Activated T-cell treated with anti-CD3 and anti-CD28 coated beads, Interleukin-2, amount 50 U/mL, for 24 hours (primary cell): ENCODE measurements at regions not wholly inside any gene's neighbourhood (a gene's known extent, or its start where the extent isn't known, plus 50 kb on each side); places are given as distances from the start of the nearest gene placed in this dataset.
"Not testable (repeated sequence)": the region's sequence is repeated elsewhere in the genome, so short reads cannot be mapped to it uniquely, and the experiment has no call there.

Experiments
- DNase-seq: peaks from one replicate; pipeline ENCODE4 v3.0.0-alpha.2; 2020
- H3K27ac Mint-ChIP-seq: 2 replicates; pipeline ENCODE4 v1.8.0; 2020; ENCODE audit warnings: mild to moderate bottlenecking, mixed read lengths
- H3K27me3 Mint-ChIP-seq: 2 replicates; pipeline ENCODE4 v1.8.0; 2020; ENCODE audit warnings: mixed read lengths
- H3K36me3 Mint-ChIP-seq: 2 replicates; pipeline ENCODE4 v1.8.0; 2020; ENCODE audit warnings: low read depth, mixed read lengths
- H3K4me1 Mint-ChIP-seq: 2 replicates; pipeline ENCODE4 v1.8.0; 2020; ENCODE audit warnings: low read depth, mixed read lengths
- H3K4me3 Mint-ChIP-seq: 2 replicates; pipeline ENCODE4 v1.8.0; 2020; ENCODE audit warnings: mild to moderate bottlenecking, moderate library complexity, mixed read lengths
- H3K9me3 Mint-ChIP-seq: 2 replicates; pipeline ENCODE4 v1.8.0; 2020; ENCODE audit warnings: mixed read lengths

DNA sequence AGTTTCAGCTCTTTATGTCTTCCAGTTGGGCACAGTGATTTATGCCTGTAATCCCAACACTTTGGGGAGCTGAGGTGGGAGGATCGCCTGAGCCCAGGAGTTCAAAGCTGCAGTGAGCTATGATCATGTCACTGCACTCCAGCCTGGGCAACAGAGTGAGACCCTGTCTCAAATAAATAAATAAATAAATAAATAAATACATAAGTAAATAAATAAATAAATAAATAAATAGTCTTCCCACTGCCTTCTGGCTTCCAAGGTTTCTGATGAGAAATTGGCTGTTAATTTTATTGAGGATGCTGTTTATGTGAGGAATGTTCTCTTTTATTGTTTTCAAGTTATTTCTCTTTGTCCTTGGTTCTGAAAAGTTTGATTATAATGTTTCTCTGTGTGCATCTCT, 1507.6 kb upstream of the GOT2 start:
- Mint-ChIP-seq H3K4me1 (no peaks in the 10 kb centered on the region), H3K4me3 (no peak overlapping the region), H3K9me3 (peaks cover 25% of the 10 kb centered on the region), H3K36me3 (no peaks in the 10 kb centered on the region), H3K27ac (no peak overlapping the region), H3K27me3 (no peaks in the 10 kb centered on the region)
- no peak for DNase-seq

DNA sequence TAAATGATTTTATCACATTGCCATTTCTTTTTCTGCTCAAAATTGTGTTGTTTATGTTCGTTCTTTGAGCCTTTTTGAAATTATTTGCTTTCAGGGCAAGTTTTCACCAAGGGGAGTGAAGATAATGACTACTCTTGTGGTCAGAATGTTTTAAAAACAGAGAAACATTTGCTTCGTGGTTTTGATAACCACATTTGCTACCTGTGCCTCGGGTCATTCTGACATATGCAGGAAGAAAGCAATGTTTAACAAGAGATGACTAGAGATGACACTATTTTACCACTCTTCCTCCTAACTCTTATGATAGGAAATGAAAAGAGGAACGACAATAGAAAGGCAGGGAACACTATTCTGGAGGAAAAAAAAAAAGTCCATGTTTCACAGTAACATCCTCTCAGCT, 1496.5 kb upstream of the GOT2 start:
- no peak overlapping the region for H3K27ac Mint-ChIP-seq
- H3K27me3 Mint-ChIP-seq: no peaks in the 10 kb centered on the region
- H3K9me3 Mint-ChIP-seq: peaks cover 28% of the 10 kb centered on the region
- H3K36me3 Mint-ChIP-seq: no peaks in the 10 kb centered on the region
- no peak for DNase-seq
- H3K4me3 Mint-ChIP-seq: no peak overlapping the region
- no peaks in the 10 kb centered on the region for H3K4me1 Mint-ChIP-seq

DNA sequence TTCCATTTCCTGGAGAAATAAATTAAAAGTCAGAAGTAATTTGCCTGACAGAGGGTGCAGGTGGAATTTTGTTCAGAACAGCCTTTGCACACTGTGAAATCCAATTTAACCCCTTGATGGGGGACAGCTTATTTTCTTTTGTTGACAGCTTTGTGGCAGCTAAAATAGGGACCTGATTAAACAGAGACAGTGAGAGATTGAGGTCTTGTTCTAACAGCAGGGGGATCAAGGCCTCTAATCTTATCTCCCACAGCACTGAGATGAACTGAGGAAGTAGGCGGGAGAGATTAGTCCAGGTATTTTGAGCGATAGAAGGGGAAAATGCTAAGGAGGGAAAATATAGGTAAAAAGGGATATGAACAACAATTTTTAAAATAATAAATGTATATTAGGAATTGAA, 1491.4 kb upstream of the GOT2 start:
- no peak for DNase-seq
- no peak overlapping the region for H3K27ac Mint-ChIP-seq
- H3K4me3 Mint-ChIP-seq: no peak overlapping the region
- H3K36me3 Mint-ChIP-seq: no peaks in the 10 kb centered on the region
- H3K9me3 Mint-ChIP-seq: peaks cover 9% of the 10 kb centered on the region
- no peaks in the 10 kb centered on the region for H3K4me1 Mint-ChIP-seq
- no peaks in the 10 kb centered on the region for H3K27me3 Mint-ChIP-seq

DNA sequence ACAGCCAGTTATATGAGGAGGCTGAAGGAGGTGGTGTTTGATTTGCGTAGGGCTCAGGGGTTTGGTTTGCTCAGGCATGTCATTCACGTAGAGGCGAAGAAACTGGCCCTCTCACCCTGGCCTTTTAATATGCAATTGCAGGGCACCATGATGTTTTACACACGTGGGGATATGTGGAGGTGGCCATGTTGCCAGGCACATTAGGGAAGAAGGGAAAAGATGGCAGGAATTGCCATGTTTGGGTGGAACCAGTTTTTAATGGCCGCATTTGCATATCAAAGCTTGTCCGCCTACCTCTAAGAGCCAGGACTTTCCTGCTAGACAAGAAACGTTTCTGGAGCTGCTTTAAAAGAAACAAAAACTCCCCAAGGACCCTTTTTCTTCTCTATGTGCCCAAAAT, 1483.7 kb upstream of the GOT2 start:
- no peak overlapping the region for H3K27ac Mint-ChIP-seq
- no peaks in the 10 kb centered on the region for H3K4me1 Mint-ChIP-seq
- no peak overlapping the region for H3K4me3 Mint-ChIP-seq
- H3K9me3 Mint-ChIP-seq: peaks cover 9% of the 10 kb centered on the region
- no peak for DNase-seq
- no peaks in the 10 kb centered on the region for H3K36me3 Mint-ChIP-seq
- H3K27me3 Mint-ChIP-seq: no peaks in the 10 kb centered on the region

DNA sequence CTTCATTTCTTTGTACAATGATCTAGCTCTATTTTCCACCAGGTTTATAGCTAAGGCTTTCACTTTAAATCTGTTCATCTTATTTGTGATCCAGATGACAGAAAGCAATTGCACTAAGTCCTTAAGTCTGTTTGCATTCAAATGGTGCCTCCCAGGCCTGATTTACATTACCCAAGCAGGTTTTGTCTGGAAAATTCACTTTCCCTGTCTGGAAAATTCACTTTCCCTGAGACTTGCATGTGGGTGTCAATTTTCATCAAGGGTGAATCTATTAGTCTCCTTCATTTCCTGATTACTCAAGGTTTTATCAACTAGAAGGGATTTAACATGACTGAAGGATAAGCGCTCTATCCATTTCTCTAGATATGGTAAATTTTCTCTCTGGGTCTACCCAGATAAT, 1480.2 kb upstream of the GOT2 start:
- Mint-ChIP-seq H3K27ac (no peak overlapping the region), H3K4me1 (no peaks in the 10 kb centered on the region), H3K4me3 (no peak overlapping the region), H3K27me3 (no peaks in the 10 kb centered on the region), H3K9me3 (peaks cover 12% of the 10 kb centered on the region), H3K36me3 (no peaks in the 10 kb centered on the region)
- no peak for DNase-seq

DNA sequence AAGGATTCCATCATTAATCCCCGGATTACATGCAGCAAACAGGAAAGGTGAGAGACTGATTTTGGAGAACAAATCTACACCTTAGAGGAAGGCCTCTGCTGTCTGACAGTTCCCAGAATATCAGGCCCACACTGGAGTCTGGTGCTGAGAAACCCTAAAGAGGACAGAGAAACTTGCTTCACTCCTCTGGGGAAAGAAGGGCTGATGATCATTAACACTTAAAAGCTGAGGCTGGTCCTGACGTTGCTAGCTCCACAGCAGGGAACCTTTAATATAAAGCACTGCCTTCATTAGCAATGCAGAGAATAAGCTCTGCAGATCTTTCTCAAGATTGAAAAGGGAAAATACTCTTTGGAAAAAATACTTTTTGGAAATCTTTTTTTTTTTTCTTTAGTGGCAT, 1472.4 kb upstream of the GOT2 start:
- DNase-seq: no peak

DNA sequence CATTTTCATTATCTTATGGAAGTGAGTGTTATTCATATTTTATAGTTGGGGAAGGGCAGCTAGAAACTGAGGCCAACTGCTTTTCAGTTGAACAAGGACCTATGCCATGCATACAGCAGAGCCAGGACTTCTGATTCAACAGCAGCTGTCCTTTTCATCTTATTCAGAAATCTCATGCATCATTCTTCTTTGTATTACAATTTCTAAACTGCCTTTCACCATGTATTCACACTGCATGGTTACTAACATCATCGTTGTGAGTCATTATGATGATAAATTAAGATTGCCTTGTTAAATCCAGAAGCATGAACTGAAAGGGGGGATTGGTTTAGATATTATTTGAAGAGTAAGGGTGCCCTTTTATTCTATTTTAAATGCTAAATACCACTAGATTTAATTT, 1470.1 kb upstream of the GOT2 start:
- DNase-seq: no peak
- H3K27ac Mint-ChIP-seq: no peak overlapping the region
- H3K4me1 Mint-ChIP-seq: no peaks in the 10 kb centered on the region
- H3K36me3 Mint-ChIP-seq: no peaks in the 10 kb centered on the region
- peaks cover 13% of the 10 kb centered on the region for H3K9me3 Mint-ChIP-seq
- H3K4me3 Mint-ChIP-seq: no peak overlapping the region
- H3K27me3 Mint-ChIP-seq: no peaks in the 10 kb centered on the region

More for the DNA sequence above, 1472.4 kb upstream of the GOT2 start:
- Mint-ChIP-seq H3K9me3 (peaks cover 2% of the 10 kb centered on the region), H3K36me3 (no peaks in the 10 kb centered on the region), H3K4me1 (no peaks in the 10 kb centered on the region), H3K4me3 (no peak overlapping the region), H3K27me3 (no peaks in the 10 kb centered on the region), H3K27ac (no peak overlapping the region)

DNA sequence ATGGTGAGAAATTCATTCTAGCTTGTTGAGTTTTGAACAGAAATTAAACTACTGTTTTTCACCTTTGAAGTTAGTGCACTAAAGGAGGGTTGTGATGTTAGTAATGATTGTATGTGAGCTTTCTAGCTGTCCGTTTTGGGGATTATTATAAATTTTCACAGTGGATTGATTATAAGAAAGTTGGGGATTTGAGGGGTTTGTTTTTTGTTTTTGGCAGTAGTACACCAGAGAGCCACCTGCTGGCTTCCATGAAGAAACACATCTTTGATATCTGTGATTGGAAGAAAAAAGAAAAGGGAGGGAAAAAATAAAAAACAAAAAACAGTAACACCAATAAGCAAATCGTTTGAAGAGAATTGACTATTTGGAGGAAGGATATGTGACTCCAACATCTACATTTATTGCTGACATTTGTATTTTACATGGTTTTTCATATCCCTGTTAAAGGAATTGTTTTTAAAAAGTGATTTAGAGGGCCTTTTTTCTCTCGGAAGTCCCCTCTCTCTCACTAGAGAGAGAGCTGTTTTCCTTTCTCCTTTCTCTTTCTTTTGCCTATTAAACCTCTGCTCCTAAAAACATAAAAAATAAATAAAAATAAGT, 1469.5 kb upstream of the GOT2 start:
- no peak for DNase-seq
- peaks cover 16% of the 10 kb centered on the region for H3K9me3 Mint-ChIP-seq
- H3K36me3 Mint-ChIP-seq: no peaks in the 10 kb centered on the region
- no peaks in the 10 kb centered on the region for H3K27me3 Mint-ChIP-seq
- H3K4me1 Mint-ChIP-seq: no peaks in the 10 kb centered on the region
- no peak overlapping the region for H3K27ac Mint-ChIP-seq
- no peak overlapping the region for H3K4me3 Mint-ChIP-seq

DNA sequence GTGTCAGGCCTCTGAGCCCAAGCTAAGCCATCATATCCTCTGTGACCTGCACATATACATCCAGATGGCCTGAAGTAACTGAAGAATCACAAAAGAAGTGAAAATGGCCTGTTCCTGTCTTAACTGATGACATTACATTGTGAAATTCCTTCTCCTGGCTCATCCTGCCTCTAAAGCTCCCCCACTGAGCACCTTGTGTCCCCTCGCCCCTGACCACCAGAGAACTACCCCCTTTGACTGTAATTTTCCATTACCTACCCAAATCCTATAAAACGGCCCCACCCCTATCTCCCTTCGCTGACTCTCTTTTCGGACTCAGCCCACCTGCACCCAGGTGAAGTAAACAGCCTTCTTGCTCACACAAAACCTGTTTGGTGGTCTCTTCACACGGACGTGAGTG, 1466.6 kb upstream of the GOT2 start:
- peaks cover 22% of the 10 kb centered on the region for H3K9me3 Mint-ChIP-seq
- not testable (repeated sequence) for H3K27me3 Mint-ChIP-seq, H3K4me1 Mint-ChIP-seq, DNase-seq, H3K36me3 Mint-ChIP-seq, H3K27ac Mint-ChIP-seq, H3K4me3 Mint-ChIP-seq

DNA sequence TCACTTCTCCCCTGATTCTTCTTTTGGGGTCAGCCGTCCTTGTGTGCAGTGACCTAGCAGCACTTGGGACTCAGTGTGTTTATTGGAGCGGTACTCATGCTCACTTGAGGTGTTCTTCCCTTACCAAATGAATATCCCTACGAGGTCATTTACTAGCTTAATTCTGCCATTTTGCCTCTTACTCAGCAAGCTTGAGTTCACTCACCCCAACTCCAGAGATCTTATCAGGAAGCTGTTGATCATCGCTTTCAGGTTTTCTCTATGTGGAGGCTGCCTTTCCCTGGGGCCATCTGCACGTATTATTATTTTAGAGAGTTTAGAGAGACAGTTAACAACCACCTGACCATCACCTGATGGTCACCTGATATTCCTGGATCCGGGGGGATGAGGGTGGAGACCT, 1466.0 kb upstream of the GOT2 start:
- H3K27ac Mint-ChIP-seq: no peak overlapping the region
- no peaks in the 10 kb centered on the region for H3K36me3 Mint-ChIP-seq
- H3K4me3 Mint-ChIP-seq: no peak overlapping the region
- H3K27me3 Mint-ChIP-seq: no peaks in the 10 kb centered on the region
- DNase-seq: no peak
- no peaks in the 10 kb centered on the region for H3K4me1 Mint-ChIP-seq
- H3K9me3 Mint-ChIP-seq: peaks cover 22% of the 10 kb centered on the region

DNA sequence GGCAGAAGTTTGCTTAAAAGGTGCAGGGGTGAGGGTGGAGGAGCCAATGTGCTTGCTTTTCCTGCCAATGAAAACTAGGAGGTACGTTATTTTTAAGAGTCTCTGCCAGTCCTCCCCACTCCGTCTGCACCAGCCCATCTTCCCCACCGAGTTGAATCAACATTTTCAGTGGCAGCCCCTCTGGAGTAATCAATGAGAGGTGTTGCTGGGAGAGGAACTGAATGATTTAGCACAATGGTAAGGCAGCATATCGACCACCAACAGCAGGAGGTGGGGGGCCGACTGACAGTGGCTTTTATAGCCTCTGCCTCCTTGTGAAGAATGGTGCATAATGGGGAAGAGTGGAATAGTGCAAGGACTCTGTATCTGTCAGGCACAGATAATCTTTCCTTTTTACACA, 1465.0 kb upstream of the GOT2 start:
- H3K27me3 Mint-ChIP-seq: no peaks in the 10 kb centered on the region
- peaks cover 26% of the 10 kb centered on the region for H3K9me3 Mint-ChIP-seq
- no peak overlapping the region for H3K27ac Mint-ChIP-seq
- H3K4me3 Mint-ChIP-seq: no peak overlapping the region
- no peaks in the 10 kb centered on the region for H3K36me3 Mint-ChIP-seq
- DNase-seq: no peak
- H3K4me1 Mint-ChIP-seq: no peaks in the 10 kb centered on the region

DNA sequence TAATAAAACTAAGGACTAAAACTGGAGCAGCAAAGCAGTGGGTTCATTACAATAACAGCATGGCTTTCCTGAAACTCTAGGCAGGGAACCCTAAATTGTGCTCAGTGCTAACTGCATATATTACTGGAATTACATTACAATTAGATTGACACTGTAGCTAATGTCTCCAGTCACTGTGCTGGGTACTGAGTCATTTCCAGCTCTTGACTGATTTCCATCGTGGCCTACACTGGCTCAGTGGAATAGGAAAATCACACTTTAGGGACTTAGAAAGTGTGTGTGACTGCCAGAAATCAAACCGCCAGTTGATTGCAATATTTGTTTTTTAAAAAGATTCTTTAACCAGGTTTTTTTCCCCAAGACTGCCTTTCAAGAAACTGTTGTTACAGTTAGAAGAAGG, 1447.4 kb upstream of the GOT2 start:
- Mint-ChIP-seq H3K36me3 (no peaks in the 10 kb centered on the region), H3K9me3 (peaks cover 25% of the 10 kb centered on the region), H3K27me3 (no peaks in the 10 kb centered on the region), H3K27ac (no peak overlapping the region), H3K4me1 (no peaks in the 10 kb centered on the region), H3K4me3 (no peak overlapping the region)
- DNase-seq: no peak

DNA sequence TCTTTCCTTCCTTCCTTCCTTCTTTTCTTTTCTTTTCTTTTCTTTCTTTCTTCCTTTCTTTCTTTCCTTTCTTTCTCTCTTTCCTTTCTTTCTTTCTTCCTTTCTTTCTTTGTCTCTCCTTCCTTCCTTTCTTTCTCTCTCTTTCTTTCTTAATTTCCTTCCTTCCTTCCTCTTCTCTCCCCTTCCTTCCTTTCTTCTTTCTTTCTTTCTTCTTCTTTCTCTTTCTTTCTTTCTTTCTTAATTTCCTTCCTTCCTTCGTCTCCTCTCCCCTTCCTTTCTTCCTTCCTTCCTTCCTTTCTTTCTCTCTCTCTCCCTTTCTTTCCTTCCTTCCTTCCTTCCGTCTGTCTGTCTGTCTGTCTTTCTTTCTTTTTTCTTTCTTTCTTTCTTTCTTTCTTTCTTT, 1446.5 kb upstream of the GOT2 start:
- no peak for DNase-seq
- Mint-ChIP-seq H3K4me1 (no peaks in the 10 kb centered on the region), H3K36me3 (no peaks in the 10 kb centered on the region), H3K27me3 (no peaks in the 10 kb centered on the region), H3K4me3 (no peak overlapping the region), H3K9me3 (peaks cover 25% of the 10 kb centered on the region), H3K27ac (no peak overlapping the region)

DNA sequence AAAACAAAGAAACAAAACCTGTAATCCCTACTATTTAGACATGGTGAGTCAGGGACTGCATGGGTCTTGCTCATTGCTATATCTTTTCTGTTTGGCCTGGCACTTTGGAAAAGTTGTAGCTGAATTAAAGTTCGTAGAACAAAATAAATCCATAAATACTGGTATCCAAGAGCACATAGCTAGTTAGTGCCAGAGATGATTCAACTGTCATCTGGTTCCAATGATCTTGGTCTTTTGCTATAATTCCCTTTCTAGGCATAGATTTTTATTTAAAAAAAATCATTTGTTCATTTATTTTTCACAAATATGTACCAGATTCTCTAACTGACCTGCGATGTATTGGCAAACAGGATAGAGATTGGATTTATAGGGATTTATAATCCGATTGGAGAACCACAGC, 1436.1 kb upstream of the GOT2 start:
- Mint-ChIP-seq H3K27ac (no peak overlapping the region), H3K4me3 (no peak overlapping the region), H3K36me3 (no peaks in the 10 kb centered on the region), H3K27me3 (no peaks in the 10 kb centered on the region), H3K9me3 (peaks cover 12% of the 10 kb centered on the region), H3K4me1 (no peaks in the 10 kb centered on the region)
- DNase-seq: no peak

DNA sequence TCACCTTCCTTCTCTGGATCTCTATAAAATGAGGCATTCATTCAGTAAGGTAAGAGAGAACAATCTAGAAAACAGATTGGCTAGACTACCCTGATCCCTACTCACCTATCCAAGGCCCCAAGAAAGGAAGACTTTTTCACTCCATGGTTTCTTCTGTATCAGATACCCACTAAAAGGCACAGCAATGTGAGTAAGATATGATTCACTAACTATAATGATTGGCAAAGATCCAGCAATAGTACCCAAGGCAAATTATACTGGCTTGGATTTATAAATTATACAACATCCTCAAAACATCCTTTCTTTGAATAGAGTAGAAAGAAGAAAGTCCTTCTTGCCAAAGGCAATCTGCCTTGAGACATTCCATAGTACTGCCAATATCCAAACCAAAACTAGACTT, 1432.0 kb upstream of the GOT2 start:
- H3K4me3 Mint-ChIP-seq: no peak overlapping the region
- H3K27ac Mint-ChIP-seq: no peak overlapping the region
- DNase-seq: no peak
- no peaks in the 10 kb centered on the region for H3K27me3 Mint-ChIP-seq
- no peaks in the 10 kb centered on the region for H3K4me1 Mint-ChIP-seq
- H3K9me3 Mint-ChIP-seq: peaks cover 6% of the 10 kb centered on the region
- H3K36me3 Mint-ChIP-seq: no peaks in the 10 kb centered on the region

DNA sequence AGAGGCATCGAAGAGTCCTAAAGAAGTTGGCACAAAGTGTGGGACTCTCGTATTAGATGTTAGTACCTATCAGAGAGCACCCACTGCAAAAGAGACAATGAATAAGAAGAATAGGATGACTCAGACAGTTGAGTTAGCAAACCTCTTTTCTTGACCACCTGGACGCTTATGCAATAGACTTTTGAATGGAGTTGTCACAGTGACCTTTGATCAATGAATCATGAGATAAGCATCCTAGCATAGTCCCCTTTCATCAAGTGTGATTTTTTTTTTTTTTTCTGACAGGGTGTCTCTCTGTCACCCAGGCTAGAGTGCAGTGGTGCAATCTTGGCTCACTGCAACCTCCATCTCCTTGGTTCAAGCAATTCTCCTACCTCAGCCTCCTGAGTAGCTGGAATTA, 1417.9 kb upstream of the GOT2 start:
- H3K36me3 Mint-ChIP-seq: no peaks in the 10 kb centered on the region
- no peak overlapping the region for H3K27ac Mint-ChIP-seq
- no peaks in the 10 kb centered on the region for H3K27me3 Mint-ChIP-seq
- peaks cover 26% of the 10 kb centered on the region for H3K9me3 Mint-ChIP-seq
- no peak for DNase-seq
- H3K4me3 Mint-ChIP-seq: no peak overlapping the region
- H3K4me1 Mint-ChIP-seq: no peaks in the 10 kb centered on the region
